ENCODE measurements at regions not wholly inside any gene's neighbourhood (a gene's known extent, or its start where the extent isn't known, plus 50 kb on each side); places are given as distances from the start of the nearest gene placed in this dataset.

DNA sequence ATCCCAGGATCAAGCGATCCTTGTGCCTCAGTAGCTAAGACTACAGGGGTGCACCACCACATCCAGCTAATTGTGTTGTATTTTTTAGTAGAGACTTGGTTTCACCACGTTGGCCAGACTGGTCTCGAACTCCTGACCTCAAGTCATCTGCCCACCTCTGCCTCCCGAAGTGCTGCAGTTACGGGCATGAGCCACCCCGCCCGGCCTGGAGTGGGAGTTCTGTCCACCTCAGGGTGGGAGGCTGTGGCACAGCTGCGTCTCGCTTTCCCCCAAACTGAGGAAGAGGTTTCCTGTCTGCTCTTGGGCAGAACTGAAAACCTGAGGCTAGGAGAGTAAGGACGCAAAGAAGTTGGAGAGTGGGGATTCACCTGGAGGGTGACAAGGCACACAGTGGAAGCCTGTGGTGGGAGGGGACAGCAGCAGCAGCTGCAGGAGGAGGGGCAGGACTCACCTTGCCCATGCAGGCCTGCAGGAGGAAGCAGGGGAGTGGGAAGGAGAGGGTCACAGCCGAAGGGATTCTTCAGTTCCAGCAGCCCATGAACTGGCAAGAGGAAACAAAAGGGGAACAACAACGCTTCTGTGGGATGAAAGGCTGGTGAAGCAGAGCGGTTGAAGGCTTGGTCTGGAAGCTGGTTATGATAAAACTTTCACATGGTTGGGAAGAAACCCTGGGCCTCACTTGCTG lies 181.4 kb downstream of the GAS1 start:
- in situ Hi-C loops (cut with HindIII; ENCODE audit: low sequenced_read_pairs): no loop called here

DNA sequence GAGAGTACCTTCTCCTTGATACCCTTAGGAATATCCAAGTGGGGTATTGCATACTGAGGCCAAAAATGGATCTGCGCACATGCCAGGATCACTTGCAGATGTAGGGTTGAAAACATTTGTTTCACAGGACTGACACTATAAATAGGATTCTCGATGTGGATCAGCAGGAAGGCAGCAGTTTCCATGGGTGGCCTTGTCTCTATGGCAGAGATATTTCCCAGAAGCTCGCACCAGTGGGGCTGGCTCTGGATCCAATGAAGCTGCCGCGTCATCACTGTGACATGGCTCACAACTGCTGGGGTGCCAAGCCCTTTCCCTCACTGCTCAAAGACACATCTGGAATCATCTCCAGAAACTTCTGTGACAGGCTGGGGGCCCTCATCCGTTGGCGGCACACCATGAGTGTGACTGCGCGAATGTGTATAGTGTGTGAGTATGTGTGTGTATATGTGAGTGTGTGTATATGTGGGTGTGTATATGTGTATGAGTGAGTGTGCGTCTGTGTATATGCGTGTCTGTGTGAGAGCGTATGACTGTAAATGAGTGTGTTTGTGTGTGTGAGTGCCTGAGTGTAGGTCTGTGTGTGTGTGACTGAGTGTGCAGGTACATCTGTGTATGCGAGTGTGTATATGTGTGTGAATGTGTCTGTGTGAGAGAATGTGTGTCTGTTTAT lies 182.5 kb downstream of the GAS1 start:
- in situ Hi-C loops (cut with HindIII; ENCODE audit: low sequenced_read_pairs): no loop called here

DNA sequence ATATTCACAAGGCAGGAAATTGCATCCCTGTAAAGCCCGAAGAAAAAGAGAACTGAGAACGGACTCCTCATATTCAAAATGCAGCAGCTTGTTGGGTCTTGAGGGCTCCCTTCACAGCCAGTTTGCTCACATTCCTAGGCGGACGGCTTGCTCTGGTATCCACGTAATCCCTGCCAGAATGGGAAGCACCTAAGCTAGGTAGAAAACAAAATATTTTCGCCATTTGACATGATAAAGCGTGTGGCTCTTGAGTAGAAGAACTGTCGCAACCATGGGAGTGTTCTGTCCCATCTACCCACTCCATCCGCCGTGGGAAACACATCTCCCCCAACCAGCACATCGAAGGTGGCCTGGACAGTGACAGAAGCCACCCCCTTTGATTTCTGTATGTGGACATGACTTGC lies 183.1 kb downstream of the GAS1 start:
- in situ Hi-C loops (cut with HindIII; ENCODE audit: low sequenced_read_pairs): no loop called here

DNA sequence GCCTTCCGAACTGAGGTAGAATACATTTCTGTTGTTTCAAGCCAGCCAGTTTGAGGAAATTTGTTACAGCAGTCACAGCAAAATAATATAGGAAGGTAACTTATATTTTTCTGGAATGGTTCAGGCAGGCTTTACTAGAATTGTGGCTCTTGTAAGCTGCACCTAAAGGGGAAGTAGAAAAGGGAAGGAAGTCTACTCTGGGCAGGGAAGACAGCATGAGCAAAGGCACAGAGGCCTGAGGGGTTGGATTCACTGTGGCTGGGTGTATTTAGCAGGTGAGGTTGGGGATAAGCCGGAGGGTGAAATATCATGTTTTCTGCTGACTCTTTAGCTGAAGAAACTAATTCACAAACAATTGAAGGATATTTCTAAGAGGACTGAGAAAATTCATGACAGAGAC lies 183.5 kb downstream of the GAS1 start:
- in situ Hi-C loops (cut with HindIII; ENCODE audit: low sequenced_read_pairs): no loop called here

DNA sequence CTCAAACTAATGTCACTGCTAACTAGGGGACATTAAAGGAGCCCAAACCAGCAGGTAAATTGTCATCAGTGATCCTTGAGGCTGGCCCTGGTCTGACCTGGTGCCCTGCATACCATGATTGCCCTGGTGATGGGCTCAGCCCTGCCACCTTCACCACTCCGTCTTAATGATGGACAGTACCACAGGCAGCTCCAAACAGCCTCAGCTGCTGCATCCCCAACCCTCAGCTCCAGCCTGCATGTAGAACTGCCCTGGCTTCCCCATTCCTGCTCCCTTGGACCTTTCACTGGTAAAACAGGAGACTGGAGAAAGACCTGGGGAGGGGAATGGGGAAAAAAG lies 190.0 kb downstream of the GAS1 start:
- in situ Hi-C loops (cut with HindIII; ENCODE audit: low sequenced_read_pairs): no loop called here

DNA sequence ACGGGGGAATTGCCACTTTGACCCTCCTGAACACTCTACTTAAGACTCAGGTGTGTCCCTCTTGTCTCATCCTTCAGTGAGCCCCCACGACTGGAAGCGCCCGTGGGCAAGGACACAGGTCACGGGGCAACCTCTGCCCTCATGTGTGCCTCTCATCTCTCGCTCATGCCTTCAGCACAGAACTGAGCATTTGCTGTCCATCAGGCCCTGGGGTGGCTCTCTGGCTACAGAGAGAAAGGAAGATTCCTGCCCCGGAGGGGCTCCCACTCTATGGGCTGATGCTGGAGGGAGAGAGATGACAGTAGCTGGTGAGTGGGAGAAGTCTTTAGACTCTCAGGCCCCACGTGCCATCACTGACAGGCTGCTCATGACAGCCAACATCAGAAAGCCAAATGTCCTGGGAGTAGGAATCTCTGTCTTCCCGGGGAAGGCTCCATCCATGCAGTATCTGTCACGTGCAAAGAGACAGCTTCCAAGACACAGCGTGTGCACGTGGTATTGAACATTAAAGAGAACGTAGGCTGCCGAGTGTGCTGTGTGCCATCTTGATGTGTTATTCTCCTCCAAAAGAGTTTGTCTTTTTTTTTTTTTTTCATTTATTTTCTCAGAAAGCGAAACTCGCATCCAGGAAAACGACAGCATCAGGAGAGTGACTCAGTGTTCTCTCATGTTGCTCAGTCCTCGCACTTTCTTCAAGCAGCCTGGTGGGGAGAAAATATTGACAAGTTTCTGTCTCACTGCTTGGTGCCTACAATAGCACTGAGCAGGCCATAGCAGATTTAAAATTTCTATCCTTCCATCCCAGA lies 190.5 kb downstream of the GAS1 start:
- in situ Hi-C loops (cut with HindIII; ENCODE audit: low sequenced_read_pairs): no loop called here

DNA sequence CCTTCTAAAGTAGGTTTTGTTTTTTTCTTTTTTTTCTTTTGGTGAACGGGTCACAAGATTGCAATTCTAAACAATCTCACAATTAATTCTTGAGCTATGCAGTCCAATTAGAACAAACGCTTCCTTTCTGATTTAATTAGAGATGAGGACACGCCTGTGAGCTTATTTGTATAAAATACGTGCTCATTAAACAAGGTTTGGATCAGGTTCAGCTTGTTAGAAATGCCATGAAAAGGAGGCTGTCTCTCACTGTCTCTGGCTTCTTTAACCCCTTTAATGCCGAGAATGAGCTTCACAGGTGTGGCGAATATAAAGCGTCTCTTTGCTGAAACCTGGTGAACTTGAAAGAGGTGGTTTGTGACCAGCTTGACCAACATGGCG lies 191.8 kb downstream of the GAS1 start:
- in situ Hi-C loops (cut with HindIII; ENCODE audit: low sequenced_read_pairs): no loop called here

DNA sequence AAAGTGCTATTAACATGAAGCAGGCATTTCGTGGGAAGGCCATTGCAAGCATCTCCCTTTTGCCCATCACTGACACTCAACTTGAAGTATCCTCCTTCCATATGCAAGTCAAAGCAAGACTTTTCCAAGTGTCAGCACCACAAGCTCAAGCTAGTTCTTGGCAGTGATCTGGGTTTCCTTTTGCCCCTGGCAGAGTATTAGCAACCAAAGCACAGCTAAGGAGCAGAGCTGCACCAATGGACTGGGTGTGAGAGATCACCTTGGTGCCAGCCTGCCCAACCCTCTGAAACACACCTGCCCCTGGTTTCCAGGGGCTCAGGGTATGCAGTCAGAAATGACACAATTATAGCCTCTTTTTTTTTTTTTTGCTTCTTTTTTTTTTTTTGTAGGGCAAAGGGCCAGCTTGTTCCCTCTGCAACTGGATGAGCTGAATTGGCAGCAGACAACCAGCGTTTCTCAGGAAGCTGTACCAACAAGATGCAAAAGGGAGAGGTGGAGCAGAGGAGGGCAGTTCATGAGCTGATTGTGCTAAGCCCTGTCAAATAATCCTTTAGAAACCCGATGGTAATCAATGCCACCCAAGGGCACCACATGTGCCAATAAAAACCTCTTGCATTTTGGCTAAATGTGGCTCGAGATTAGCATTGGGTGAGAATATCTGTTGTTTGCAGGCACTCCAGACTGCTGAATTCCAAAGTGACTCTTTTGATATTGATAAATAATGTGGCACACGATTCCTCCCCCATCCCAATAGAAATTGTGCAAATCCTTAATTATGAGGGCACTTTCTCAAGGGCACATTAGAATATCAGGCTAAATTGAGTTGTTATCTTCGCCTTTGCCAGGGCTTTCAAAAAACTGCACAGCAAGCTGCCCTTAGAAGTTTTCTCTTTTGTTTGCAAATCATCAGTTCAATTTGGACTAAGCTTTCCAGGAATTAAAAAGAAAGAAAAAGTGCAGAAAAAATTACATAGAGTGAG lies 192.4 kb downstream of the GAS1 start:
- in situ Hi-C loops (cut with HindIII; ENCODE audit: low sequenced_read_pairs): no loop called here

DNA sequence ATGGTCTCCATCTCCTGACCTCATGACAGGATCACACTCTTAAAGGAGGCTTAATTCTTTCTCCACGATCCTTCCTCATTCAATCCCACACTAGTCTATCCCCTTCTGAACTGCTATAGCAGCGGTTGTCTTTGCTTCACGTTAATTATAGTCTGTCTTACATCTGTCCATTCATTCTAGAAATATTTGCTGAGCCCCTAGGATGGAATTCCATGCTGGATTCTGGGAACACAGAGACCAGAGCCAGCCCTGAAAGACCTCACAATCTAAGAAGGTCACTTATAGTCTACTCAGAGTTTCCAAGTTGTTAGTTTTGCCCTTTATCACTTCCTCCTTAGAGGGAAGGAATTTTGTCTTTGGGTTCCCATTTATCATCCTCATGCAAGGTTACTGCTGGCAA lies 193.5 kb downstream of the GAS1 start:
- in situ Hi-C loops (cut with HindIII; ENCODE audit: low sequenced_read_pairs): no loop called here

DNA sequence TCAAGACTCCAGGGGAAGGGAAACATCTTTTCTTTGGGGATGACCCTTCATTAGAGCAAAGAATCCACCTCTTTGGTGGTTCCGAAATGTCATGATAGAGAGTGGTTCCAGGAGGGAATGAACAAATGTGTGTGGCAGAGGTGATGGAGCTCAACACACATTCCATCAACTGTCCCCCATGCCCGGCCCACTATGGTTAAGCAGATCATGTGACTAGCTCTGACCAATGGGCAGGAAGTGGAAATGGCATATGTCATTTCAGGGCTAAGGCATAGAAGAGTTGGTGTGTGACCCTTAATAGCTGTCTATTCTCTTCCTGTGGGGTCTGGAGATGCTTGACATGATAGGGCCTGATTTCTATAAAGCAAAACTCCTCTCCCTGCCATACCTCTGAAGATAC lies 194.6 kb downstream of the GAS1 start:
- in situ Hi-C loops (cut with HindIII; ENCODE audit: low sequenced_read_pairs): no loop called here

DNA sequence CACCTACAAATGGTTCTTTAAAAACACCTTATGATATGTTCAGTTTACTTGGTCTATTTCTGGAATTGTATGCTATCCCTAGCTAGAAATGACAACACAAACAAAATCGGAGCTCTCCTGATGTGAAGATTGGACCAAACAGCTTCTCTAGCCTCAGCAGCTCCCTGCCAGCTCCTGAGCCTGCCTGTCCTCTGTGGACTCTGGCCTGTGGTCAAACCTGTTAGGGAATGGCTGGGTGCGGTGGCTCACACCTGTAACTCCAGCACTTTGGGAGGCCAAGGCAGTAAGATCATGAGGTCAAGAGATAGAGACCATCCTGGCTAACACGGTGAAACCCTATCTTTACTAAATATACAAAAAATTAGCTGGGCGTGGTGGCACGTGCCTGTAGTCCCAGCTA lies 195.3 kb downstream of the GAS1 start:
- in situ Hi-C loops (cut with HindIII; ENCODE audit: low sequenced_read_pairs): no loop called here

DNA sequence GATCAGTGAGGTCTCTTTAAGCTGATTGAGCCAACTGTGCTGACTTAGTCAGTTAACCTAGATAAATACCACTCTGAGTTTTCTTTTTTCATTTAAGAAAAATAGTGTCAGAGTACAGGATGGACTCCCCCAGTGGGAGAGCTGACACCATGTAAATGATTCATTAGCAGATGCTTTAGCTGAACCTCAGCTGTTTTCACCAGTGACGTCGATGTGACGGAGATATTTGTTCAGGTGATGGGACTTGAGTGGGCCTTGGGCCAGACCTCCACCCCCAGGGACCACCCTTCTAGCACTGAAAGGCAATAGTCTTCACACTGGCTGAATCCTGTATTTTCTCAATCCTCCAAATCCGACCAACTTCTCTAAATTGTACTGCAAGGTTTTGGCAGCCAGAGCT lies 196.1 kb downstream of the GAS1 start:
- in situ Hi-C loops (cut with HindIII; ENCODE audit: low sequenced_read_pairs): no loop called here

DNA sequence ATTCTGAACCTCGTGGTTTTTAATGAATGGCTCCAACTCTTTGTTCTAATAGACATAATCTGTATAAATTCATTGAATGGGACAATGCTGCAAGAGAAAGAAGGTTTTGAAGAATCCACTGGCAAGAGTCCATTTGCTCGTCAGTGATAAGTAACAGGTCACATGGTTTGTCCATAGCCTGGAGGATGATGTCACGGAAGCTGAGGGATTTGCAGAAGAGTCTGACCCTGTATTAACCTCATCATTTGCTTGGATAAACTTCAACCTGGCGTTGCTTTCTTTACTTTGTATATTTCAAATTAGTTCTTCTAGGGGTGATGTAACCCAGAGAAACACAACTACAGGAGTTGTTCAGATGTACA lies 197.4 kb downstream of the GAS1 start:
- in situ Hi-C loops (cut with HindIII; ENCODE audit: low sequenced_read_pairs): no loop called here

DNA sequence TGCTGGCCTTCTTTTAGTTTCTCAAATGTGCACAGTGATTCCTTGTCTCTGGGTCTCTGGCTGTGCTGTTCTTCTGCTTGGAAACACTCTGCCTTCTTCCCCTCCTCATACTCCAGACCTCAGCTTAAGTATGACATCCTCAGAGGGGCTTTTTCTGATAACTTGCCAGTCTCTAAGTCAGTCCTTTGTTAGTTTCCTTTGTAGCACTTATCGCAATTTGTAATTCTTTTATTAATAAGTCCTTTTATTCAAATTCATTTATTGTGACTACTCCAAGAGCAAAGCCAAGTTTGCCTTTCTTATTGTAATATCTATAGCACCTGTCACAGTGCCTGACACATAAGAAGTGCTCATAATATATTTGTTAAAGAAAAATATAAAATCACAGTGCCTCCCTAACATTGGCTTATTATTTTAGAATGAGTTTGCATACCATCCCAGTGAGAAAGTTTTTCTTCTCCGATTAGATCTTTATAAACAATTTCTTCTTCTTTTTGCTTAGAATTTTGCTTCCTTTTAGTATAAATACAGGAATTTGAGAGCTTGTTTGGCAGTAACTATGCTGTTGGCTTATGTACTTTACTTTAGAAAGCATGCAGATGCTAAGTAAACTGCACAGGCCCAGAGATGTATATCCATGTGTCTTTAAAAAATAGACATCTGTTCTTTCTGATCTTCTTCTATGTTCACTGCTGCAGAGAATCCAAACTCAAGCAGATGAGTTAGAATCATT lies 198.0 kb downstream of the GAS1 start:
- in situ Hi-C loops (cut with HindIII; ENCODE audit: low sequenced_read_pairs): no loop called here

DNA sequence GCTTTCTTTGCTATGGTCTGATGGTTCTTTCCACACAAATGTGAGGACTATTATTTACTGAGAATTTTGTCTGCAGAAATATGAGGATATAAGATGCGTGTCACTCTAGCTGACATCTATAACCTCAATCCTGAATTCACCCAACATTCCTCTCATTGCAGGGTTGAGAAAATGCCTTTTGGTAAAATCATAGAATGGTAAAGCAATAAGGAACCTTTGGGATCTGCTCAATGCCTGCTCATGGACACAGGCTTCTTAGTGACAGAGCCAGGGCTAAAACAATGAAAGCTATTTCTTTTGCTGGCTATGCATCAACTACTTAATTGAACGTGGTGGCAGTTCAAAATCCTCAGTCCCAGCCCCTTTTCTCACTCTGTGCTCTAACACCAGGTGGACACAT lies 199.6 kb downstream of the GAS1 start:
- in situ Hi-C loops (cut with HindIII; ENCODE audit: low sequenced_read_pairs): no loop called here

DNA sequence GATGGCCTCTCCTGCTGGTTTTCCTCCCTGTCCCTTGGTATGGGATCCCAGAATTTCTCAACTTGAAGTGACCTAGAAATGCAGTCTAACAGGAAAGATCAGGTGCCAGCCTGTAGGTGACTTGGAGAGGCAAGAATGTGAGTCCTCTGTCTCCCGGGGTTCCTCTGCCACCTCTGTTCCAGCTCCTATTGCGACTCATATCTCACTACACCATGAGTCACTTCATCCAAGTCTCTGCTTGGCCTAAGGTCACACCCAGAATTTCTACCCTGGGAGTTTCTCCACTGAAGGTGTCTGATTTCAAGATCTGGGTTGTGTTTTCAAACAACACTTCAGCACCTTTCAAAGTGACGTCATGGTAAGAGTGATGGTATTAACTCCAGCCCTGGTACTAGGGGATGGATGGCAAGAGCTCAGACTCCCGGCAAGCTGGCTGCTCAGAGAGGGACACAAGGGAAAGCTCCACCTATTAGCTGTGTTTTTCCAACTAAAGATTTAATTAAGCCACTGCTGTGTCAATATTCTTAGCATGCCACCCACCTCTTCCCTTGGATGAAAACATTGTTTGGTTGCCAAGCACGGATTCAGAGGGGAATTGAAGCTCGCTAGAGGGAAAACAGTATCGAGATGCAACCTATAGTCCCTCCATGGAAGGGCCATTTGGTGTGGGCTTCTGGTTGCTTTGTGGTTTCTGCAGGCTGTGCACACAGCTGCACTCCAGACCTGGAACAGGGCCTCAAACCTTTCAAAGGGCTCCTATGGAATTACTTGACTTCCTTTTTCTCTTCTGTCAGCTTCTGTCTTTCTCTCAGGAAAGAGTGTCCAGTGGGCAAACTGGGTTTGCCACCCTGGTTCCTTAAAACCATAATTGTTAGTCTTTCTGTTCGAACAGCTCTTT lies 205.7 kb downstream of the GAS1 start:
- in situ Hi-C loops (cut with HindIII; ENCODE audit: low sequenced_read_pairs): no loop called here

DNA sequence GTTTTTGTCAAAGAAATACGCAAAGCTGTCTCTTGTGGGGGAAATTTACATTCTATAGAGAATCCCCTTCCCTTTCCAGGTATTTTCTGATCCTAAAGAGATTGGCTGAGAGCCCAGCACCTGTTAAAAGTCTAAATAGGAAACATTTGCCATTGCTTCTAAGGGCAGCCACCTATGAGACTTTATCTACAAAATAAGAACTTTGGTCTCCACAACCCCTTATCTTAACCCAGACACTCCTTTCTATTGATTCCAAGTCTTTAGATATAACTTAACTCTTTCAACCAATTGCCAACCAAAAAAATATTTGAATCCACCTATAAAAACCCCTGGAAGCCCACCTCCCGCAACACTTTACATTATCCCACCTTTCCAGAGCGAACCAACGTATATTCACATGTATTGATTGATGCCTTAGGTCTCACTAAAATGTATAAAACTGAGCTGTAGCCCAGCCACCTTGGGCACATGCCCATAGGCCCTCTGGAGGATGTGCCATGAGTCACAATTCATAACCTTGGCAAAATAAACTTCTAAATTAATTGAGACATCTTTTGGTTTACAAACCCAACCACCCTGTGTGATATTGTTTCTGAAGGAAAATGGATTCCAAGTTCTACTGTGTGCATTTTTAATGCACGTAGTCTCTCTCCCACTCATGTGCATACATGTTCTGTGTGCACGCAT lies 211.4 kb downstream of the GAS1 start:
- in situ Hi-C loops (cut with HindIII; ENCODE audit: low sequenced_read_pairs): no loop called here

DNA sequence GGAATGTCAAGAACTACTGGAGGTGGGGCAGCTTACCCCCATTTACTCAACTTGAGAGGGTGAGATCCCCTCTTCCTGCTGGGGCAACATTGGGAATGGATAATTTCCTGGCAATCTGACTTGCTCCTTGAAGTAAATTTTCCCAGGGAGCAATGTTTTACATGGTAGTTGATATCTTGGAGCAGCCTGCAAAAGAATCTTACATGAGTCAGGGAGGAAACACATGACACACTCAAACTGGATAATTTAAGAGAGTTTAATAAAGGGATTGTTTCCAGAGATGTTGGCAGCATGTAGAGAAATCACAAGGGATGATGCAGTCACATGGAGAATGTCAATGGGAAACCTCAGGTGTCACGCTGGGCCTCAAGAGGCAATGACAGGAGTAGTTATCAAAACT lies 212.5 kb downstream of the GAS1 start:
- in situ Hi-C loops (cut with HindIII; ENCODE audit: low sequenced_read_pairs): loop anchor here (5.0 kb wide), 1 partner anchor 98 kb away; no protein-coding TSS in a partner anchor

DNA sequence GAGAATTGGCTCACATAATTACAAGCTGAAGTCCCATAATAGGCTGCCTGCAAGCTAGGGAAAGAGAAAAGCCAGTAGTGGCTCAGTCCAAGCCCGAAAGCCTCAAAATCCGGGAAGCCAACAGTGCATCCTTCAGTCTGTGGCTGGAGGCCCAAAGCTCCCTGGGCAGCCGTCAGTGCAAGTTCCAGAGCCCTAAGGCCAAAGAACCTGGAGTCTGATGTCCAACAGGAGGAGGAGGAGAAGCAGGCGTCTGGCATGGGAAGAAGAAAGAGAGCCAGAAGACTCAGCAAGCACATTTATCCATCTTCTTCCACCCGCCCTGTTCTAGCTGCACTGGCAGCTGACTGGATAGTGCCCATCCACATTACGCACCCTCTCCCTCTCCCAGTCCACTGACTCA lies 213.4 kb downstream of the GAS1 start:
- in situ Hi-C loops (cut with HindIII; ENCODE audit: low sequenced_read_pairs): loop anchor here (5.0 kb wide), 1 partner anchor 98 kb away; no protein-coding TSS in a partner anchor
